ENCODE measurements at regions not wholly inside any gene's neighbourhood (a gene's known extent, or its start where the extent isn't known, plus 50 kb on each side); places are given as distances from the start of the nearest gene placed in this dataset.

- DNase-seq: no peak
Measured at GRCh38 chr3:104992676-104993075, 374.0 kb upstream of the ALCAM start.

- DNase-seq: no peak
Measured at GRCh38 chr3:105006164-105006563, 360.5 kb upstream of the ALCAM start.

DNA sequence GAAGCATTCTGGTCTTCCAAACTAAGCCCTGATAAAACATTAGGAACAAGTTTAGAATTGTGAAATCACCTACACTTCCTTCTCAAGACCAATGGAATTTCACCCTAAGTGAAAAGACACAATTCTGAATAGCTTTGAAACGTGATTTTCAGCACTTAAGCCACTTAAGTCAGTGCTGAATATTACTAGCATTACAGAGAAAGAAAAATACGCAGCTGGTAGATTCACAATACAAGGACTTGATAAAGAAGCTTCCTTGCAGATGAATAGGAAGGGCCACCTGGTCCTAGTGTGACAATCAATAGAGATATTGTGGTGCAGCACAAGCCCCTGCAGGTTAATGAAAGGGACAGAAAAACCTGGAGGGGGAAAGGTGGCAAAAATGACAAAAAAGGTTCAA is 353.1 kb upstream of the ALCAM start:
- no peak for DNase-seq

DNA sequence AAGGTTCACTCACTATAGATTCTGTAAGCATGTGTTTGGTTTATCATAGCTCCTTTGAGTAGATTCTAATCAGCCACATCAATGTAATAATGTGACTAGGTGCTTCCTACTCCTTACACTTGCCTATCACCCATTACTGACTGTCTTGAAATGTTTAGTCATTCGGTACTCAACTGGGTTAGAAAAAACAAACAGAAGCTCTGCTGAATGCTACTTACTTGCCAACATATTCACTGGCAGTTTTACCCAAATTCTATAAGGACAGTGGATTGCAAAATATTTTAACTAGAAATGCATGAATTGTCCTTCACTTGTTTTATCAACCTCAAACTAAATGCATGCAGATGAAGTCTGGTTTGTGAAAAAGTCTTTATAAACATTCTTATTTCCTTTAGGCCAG is 352.1 kb upstream of the ALCAM start:
- DNase-seq: no peak

DNA sequence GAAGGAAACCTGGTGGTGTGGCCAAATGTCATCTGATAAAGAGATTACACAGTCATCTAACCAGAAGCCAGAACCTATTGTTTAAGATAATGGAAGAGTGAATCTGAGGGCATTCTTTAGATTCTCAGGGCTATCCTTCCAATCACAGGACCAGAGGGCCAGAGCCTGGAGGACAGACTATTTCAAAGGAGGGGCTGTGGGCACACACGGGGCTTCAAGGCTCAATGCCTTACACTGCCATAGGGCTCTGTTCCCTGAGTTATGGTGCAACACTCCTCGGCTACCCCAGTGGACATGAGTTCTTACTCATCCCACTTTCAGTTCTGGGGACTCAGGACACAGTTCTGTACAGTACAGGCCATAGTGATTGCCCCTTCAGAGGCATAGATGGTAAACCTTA is 343.9 kb upstream of the ALCAM start:
- DNase-seq: no peak

DNA sequence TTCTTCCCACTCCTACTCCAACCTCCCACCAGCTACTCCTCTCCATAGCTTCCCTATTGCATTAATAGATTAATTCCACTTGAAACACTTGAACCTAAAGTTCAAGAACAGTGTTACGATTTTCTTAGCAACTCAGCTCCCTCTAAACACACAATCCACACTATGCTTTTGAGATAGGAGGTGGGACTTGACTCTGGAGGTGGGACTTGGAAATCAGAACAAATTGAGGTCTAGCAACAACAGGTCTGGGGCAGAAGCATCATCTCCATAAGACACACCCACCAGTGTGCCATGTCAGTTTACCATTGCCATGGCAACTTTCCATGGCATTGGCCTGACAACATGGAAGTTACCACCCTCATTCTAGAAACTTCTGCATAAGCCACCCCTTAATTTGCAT is 336.5 kb upstream of the ALCAM start:
- DNase-seq: no peak

DNA sequence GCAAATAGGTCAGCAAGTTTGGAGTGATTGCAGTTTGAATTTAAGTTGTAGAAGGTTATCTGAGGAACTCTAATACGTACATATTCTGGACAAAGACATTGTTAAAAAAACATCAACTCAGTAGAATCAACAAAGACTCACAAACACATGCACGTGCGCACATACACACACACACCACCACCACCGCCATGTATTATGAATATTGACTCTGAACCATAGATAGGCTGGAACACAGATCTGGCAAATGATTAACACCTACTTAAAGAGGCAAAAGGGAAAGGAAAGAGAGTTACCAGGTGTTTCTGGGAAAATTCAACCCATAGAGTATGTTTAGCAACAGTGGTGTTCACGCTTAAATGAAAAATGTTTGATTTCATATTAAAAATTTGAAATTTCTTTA is 334.2 kb upstream of the ALCAM start:
- DNase-seq: no peak

DNA sequence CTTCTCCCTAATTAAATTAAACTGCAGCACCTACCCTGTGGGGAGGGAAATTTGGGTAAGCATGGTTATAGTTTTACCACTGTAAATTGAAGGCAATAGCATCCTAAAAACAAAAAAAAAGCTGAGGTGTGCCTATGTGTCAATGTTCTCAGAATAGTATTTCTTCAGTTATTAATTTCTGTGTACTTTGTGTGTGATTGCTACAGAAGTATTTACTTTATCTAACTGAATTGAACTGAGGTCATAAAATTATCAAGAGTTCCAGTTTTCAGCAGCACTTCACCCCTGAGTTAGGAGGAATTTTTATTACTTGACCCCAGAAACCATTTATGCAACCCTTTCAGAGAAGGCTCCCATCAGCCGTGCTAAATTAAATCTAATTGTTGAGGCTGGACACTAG is 333.6 kb upstream of the ALCAM start:
- DNase-seq: no peak

DNA sequence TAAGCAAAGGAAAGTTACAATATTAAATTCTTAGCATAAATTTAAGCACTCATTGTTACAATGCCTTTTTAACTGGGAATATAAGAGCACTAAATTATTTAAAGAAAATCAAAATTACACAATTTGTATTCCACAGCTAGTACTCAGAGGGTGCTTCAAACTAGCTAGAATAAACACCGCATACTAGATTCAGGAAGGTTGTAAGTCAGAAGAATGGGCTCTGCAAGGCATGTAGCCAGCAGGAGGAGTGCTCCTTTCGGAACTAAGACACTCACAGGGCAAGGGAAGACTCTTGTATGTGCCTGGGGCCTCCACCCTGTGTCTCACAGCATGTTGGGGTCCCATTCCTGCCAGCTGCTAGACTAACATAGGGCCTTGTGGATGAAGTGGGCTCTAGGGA is 327.7 kb upstream of the ALCAM start:
- no peak for DNase-seq

DNA sequence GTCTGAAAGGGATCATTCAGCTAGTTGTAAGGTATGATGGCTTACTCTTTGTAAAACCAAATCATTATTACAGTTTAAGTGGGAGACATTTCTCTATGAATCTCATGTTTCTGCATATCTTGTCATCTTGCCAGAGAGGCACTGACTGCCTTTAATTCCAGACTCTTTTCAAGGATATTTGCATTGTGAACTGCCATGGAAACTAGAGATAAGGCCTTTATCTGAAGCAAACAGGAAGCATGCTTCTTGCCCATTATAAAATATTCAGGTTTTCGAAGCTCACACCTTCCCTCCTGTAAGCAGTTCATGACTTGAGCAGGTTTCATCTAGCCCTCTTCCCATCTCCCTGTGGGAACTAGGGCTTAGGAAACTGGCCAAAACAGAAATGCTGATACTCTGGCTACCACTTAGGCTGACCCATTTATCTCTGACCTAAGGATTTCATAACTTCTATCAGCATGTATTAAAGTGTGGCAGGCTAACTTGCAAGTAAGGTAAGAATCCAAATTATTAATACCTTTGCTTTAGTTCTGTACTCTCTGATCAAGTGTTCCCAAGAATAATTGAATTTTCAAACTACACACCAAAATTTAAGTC is 326.6 kb upstream of the ALCAM start:
- DNase-seq: no peak

GRCh38 chr3:105042586-105042985 is 324.1 kb upstream of the ALCAM start:
- DNase-seq: no peak

DNA sequence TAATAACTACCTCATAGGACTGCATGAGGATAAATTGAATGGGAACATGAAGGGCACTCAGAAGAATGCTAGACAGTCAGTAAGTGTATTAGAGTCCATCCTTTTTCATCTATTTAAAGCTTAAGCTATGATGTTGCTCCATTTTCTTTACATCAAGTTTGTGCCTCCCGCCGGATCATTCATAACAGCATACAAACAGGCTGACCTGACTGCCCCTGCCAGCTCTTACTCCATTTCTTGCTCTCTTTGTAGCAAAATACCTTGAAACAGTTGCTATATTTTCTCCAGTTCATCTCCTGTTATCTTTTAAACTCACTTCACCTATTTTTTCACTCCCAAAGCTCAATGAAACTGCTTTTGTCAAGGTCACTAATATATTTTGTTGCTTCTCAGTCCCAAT is 315.6 kb upstream of the ALCAM start:
- no peak for DNase-seq

GRCh38 chr3:105051972-105052371 is 314.7 kb upstream of the ALCAM start:
- no peak for DNase-seq

DNA sequence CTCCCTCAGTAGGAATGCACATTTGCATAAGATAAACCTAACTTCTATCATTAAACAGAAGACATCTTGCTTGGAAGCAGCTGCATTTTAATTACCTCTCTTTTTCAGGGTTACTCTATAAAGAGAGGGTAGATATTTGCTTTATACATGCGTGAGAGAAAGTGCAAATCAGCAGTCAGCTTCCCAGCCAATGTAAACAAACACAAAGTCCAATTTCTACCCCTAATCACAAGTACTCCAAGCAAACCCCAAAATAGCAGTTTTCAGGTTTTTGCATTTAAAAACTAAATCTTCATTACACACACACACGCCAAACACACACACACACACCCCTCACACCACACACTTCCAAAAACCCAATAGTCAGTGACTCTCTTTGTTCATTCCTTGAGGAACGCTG is 303.9 kb upstream of the ALCAM start:
- no peak for DNase-seq

DNA sequence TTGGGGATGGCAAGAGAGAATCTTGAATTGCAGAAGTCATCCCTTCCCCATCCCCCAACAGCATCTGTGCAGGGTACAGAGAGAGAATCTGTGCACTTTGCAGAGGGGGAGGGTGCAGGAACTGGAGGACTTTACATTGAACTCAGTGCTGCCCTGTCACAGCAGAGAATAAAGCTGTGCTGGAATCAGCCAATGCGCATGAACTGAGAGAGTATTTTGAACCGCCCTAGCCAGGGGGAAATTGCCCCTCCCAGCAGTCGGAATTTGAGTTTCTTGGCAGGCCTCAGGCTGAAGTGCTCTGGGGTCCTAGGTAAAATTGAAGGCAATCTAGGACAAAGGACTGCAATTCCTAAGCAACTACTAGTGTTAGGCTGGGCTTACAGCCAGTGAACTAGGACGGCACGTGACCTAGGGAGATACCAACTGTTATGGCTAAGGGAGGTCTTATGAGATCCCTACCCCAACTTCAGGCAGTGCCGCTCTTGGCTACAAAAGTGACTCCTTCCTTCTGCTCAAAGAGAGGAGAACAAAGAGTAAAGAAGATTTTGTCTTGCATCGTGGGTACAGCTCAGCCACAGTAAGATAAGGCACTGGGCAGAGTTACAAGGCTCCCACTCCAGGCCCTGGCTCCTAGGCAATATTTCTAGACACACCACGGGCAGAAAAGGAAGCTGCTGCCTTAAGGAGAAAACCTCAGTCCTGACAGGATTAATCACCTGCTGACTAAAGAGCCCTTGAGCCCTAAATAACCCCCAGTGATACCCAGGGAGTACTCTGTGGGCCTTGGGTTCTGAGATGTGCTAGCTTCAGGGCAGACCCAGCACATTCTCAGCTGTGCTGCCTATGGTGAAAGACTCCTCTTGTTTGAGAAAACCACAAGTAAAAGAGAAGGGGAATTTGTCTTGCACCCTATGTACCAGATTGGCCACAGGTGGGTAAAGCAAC is 300.5 kb upstream of the ALCAM start:
- no peak for DNase-seq

DNA sequence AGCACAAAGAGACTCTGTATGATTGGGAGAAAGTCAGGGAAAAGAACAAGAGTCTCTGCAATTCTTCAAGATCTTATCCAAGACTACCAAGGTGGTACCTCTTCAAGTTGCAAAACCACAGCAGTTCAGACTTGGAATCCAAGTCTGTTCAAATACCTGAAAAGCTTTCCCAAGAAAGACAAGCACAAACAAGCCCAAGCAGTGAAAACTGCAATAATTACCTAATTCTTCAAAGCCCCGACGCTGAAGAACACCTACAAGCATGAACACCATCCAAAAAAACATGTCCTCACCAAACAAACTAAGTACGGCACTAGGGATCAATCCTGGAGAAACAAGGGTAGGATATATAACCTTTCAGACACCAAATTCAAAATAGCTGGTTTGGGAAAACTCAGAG is 299.3 kb upstream of the ALCAM start:
- no peak for DNase-seq

DNA sequence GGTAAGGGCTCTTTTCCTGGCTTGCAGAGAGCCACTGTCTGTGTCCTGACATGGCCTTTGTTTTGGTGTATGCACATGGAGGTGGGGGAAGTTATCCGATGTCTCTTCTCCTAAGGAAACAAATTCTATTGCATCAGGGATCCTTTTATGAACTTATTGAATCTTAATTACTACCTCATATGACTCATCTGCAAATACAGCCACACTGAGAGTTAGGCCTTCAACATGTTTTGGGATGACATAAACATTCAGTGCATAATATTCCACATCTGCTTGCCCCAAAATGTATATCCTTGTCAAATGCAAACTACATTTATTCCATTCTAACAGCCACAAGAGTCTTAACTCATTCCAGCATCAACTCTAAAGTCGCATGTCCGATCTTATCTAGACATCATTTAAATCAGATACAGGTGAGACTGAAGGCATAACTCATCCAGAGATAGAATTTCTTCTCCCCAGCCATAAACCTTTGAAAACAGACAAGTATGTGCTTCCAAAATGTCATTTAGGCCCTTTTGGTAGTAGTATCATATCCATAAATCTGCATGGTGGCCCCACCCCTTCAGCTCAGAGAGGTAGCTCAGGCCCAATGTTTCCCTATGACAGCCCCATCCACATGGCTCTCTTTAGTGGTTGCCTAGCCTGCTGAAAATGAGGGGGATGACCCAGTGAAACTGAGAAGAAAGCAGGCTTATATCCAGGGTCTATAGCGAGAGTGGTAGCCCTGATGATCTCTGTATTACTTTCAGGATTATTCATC is 289.5 kb upstream of the ALCAM start:
- no peak for DNase-seq

DNA sequence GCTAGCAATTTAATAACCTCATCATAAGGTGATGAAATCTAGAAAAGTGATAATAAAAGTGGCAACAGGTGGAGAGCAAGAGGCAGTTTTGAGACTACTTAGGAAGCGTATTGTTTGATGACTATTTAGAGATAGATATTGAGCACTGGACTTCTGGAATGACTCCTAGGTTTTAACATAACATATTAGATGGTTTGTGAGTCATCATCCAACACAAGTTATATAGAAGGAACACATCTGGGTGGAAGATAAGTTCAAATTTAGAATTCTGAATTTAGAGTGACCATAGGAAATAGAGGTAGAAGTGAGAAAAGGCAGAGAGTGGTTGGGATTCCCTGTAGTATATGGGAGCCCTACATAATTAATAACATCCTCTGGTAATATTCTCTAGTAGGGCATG is 282.8 kb upstream of the ALCAM start:
- DNase-seq: no peak

- DNase-seq: no peak
Measured at GRCh38 chr3:105085506-105085905, 281.2 kb upstream of the ALCAM start.

DNA sequence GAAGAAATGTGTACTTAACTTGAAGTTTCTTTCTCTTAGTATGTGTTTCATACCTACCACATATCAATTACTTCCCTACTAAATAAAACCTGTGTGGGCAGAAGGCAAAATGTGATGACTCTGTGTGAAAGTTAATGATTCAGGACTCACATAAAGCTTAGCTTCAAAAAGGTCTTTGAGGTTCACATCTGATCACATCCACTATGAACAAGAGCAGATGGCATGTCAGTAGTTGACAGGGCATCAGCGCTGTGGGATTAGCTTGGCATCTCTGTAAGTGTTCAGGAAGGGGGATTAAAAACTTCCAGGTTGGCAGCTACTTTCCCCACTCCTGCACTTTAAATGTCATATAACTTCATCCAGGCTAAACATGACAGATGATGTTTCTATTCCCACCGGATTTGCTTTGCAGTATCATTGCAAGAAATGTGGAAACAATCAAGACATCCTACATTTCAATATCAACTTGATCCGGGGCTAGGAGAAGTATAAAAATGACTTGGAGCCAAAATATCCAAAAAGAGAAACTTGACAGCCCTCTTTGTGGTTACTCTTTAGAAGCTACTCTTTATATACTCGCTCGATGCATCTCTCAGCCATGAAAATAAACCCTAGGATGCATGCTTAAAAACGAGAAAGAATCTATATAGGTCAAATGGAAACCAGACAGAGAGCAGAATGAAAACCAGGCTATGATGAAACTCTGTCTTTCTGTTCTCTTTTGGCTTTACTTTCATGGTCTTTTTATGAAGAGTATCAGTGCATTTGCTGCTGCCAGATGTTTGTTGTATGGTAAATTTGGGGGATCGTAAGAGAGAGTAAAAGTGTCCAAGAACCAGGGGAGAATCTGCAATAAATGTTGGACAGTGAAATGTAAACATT is 273.1 kb upstream of the ALCAM start:
- DNase-seq: no peak

GRCh38 chr3:105094588-105094987 is 272.1 kb upstream of the ALCAM start:
- no peak for DNase-seq

GRCh38 chr3:105096071-105096470 is 270.6 kb upstream of the ALCAM start:
- DNase-seq: no peak

DNA sequence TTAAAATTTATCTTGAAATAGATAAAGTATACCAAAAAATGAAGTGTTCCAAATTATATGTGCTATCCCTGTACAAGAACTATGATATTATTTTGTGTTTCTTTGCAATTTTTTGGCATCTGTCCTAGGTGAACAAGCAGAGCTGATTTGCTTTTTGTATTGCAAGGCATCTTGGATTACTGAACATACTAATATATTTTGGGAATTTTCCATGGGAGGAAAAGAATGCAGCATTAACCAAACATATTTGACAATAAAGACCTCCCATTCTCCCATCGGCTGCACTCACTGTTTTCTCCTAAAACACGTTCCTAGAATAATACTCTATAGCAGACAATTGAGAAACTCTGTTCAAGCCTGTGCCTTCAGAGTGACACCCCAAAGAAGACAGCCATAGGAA is 265.1 kb upstream of the ALCAM start:
- no peak for DNase-seq

Data from bone marrow (tissue), 2 donors.